ENCODE measurements at regions not wholly inside any gene's neighbourhood (a gene's known extent, or its start where the extent isn't known, plus 50 kb on each side); places are given as distances from the start of the nearest gene placed in this dataset.

DNA sequence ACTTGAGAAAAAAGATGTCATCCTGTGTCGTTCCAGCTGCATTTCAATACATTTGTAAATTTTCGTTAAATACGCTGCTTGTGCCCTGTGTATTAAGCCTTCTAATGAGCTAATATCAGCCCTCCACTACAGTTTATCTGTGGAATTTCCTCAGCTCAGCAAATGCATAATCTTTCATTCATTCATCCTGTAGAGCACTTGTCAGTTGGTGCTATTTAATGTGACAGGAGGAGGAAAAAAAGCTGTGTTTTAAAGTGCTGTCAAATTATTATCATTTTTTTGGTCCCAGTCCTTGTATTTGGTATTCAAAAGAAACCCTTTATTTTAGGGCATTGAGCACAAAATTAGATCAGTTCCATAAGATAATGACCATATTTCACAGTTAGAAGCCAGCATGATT, 184.7 kb downstream of the FAT3 start (continued):
- TF ChIP-seq, protein P1, sequence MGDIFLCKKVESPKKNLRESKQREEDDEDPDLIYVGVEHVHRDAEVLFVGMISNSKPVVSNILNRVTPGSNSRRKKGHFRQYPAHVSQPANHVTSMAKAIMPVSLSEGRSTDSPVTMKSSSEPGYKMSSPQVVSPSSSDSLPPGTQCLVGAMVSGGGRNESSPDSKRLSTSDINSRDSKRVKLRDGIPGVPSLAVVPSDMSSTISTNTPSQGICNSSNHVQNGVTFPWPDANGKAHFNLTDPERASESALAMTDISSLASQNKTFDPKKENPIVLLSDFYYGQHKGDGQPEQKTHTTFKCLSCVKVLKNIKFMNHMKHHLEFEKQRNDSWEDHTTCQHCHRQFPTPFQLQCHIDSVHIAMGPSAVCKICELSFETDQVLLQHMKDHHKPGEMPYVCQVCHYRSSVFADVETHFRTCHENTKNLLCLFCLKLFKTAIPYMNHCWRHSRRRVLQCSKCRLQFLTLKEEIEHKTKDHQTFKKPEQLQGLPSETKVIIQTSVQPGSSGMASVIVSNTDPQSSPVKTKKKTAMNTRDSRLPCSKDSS (IDR thresholded peaks at IDR 0.05; ENCODE audit: low read depth, partially characterized antibody): no peak
- no peak for TF ChIP-seq TEAD4 (IDR thresholded peaks at IDR 0.05; ENCODE audit: low read length)
- no peak for TF ChIP-seq TEAD4 (CRISPR knock-in tag; IDR thresholded peaks at IDR 0.05; ENCODE audit: borderline replicate concordance)
- no peak for TF ChIP-seq TAF15 (IDR thresholded peaks at IDR 0.05; ENCODE audit: low read depth, low read length)
- TF ChIP-seq CTBP1 (IDR thresholded peaks at IDR 0.05; ENCODE audit: borderline replicate concordance): no peak

- Histone ChIP-seq H3K36me3 (ENCODE audit: control insufficient read depth, insufficient read depth, low read length) (no peaks in the 10 kb centered on the region), H4K20me1 (replicated peaks; ENCODE audit: control insufficient read depth, insufficient read depth, low read length) (no peaks in the 10 kb centered on the region), H3K4me3 (no peak overlapping the region), H3K9me1 (ENCODE audit: control insufficient read depth, insufficient read depth, low read length) (no peaks in the 10 kb centered on the region), H3K9me3 (replicated peaks; ENCODE audit: control insufficient read depth, insufficient read depth, low read depth, low read length) (no peaks in the 10 kb centered on the region), H3K27me3 (ENCODE audit: control insufficient read depth in 2 of 2, insufficient read depth in 2 of 2, low read length in 2 of 2) (no peaks in the 10 kb centered on the region), H3K27ac (ENCODE audit: extremely low read depth, low read depth, low read length) (no peak overlapping the region), H2AFZ (ENCODE audit: low read depth, low read length) (no peak overlapping the region), H3K4me1 (replicated peaks in 1 of 2; ENCODE audit: control insufficient read depth in 2 of 2, insufficient read depth in 2 of 2, low read length in 2 of 2) (no peaks in the 10 kb centered on the region), H3K79me2 (ENCODE audit: control insufficient read depth, insufficient read depth, low read length) (no peaks in the 10 kb centered on the region), H3K9ac (ENCODE audit: insufficient read depth in 1 of 2, low read depth in 2 of 2, low read length in 2 of 2) (no peak overlapping the region), H3K4me2 (ENCODE audit: insufficient read depth, low read length) (no peak overlapping the region)
- no TSS peak for BruUV-seq (replicated peaks)
- intact Hi-C loops (cut with micrococcal nuclease) (no loop called here), in situ Hi-C loops (cut with MboI) (no loop called here)
- ChIA-PET CTCF (ENCODE audit: low intra/inter-chr PET ratio) (no interaction called here), POLR2A (no interaction called here)
- 0% methylated on average over 3 of the region's 3 CpGs for WGBS (ENCODE audit: insufficient coverage, low coverage, missing lambda C conversion rate)
- DNase-seq (ENCODE audit: extremely low read depth in 1 of 4, low spot score in 3 of 4): no peak
- no peak for ATAC-seq
- no peak for FAIRE-seq
- no peak for TF ChIP-seq SMARCC2 (IDR thresholded peaks at IDR 0.05; ENCODE audit: low read depth)
- TF ChIP-seq ZNF224 (CRISPR knock-in tag; IDR thresholded peaks at IDR 0.05): no peak
- TF ChIP-seq PATZ1 (CRISPR knock-in tag; IDR thresholded peaks at IDR 0.05; ENCODE audit: borderline replicate concordance): no peak
- TF ChIP-seq, protein P2, sequence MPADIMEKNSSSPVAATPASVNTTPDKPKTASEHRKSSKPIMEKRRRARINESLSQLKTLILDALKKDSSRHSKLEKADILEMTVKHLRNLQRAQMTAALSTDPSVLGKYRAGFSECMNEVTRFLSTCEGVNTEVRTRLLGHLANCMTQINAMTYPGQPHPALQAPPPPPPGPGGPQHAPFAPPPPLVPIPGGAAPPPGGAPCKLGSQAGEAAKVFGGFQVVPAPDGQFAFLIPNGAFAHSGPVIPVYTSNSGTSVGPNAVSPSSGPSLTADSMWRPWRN (IDR thresholded peaks at IDR 0.05; ENCODE audit: low read depth): no peak
- no peak for TF ChIP-seq PHTF2 (CRISPR knock-in tag; IDR thresholded peaks at IDR 0.05)
- TF ChIP-seq SIX5 (IDR thresholded peaks at IDR 0.05; ENCODE audit: borderline replicate concordance in 1 of 2, insufficient read depth in 1 of 2, low read depth in 1 of 2, low read length in 2 of 2): no peak
- TF ChIP-seq FOXJ2 (tag; IDR thresholded peaks at IDR 0.05): no peak
- TF ChIP-seq ZNF23 (CRISPR knock-in tag; IDR thresholded peaks at IDR 0.05): no peak
- TF ChIP-seq NFIX (CRISPR knock-in tag; IDR thresholded peaks at IDR 0.05; ENCODE audit: low read depth): no peak
- no peak for TF ChIP-seq SAFB (IDR thresholded peaks at IDR 0.05; ENCODE audit: borderline replicate concordance, low read depth, low read length)
- TF ChIP-seq NR2C2 (CRISPR knock-in tag; IDR thresholded peaks at IDR 0.05): no peak
- no peak for TF ChIP-seq NR2C2 (tag; IDR thresholded peaks at IDR 0.05)
- no peak for TF ChIP-seq SMARCB1 (IDR thresholded peaks at IDR 0.05; ENCODE audit: insufficient read length, low read depth)
- TF ChIP-seq BRF1 (IDR thresholded peaks at IDR 0.05; ENCODE audit: borderline replicate concordance, extremely low read depth, insufficient read length): no peak
- TF ChIP-seq RBM22 (IDR thresholded peaks at IDR 0.05; ENCODE audit: low read depth, low read length, poor library complexity, severe bottlenecking): no peak
These were observed 185.3 kb downstream of the FAT3 start for GRCh38 chr11:92409956-92410355.

Measured in K562 (cell line).